ENCODE measurements at regions not wholly inside any gene's neighbourhood (a gene's known extent, or its start where the extent isn't known, plus 50 kb on each side); places are given as distances from the start of the nearest gene placed in this dataset.

DNA sequence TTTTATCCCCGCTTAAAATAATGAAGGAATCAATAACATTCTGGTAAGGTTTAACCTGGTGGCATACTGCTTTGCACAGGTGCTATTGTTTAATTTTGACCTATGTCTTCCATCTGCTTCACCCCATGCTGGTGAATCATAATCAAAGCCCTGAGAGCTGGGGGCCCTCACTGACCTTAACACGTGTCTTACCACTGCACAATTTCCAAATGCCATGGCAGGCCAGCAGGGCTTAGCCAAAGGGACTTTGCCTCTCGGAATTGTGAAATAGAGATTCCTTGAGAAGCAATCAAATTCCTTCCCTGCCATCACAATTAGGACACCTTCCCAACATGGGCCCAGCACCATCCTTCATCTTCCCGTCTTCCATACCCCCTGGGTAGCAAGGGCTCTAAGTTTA lies 242.6 kb upstream of the THBS1 start:
- no peak for DNase-seq (ENCODE audit: low read depth, low spot score)

DNA sequence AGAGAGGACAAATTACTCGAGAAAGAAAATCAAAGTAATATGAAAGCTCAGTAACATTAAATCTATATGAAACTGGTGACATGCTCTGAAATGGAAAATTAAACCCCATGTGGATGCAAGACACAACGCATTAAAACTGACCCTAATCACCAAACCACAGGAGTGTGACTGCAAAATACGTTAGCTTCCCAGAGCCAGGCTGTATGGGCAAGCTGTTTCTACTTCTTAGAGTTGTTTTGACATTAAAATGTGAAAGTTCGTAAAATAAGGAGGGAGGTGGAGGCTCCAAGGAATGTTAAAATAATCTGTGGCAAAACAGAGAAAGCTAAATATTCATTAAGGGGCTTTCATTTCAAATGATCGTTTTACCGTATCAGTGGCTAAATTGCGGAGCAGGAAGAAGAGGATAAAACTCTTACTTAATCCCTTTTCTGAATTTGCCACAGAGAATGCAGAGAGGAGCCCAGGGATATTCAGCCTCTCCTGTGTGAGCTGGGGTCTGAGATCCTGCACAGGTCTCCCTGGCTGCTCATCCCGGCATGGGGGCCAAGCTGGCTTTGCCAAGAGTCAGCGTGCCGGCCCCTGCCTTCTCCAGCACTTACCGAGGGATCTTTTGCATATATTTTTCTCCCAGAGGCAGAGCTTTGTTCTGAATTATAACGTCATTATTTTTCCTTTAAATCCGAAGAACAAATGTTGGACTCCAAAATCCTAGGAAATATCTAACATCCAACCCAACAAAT lies 239.8 kb upstream of the THBS1 start:
- no peak for DNase-seq (ENCODE audit: low read depth, low spot score)

DNA sequence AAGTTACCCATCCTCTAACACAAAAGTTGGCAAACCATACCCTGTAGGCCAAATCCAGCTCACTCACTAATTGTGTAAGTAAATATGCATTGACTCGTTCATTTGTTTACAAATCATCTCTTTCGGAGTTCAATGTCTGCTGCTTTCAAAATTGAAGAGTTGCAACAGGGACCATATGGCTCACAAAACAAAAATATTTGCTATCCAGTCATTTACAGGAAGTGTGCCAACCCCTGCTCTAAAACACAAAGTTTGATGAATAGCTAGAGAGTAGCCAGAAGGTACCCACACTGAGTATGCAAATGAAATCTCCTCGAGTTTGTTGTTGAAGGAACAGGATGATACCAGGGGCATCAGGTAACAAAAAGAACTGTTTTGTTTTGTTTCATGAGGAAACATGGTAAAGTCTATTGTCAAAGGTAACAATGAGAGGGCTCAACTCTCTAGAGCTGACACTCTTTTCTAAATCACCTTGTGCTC lies 236.2 kb upstream of the THBS1 start:
- DNase-seq (ENCODE audit: low read depth, low spot score): no peak

DNA sequence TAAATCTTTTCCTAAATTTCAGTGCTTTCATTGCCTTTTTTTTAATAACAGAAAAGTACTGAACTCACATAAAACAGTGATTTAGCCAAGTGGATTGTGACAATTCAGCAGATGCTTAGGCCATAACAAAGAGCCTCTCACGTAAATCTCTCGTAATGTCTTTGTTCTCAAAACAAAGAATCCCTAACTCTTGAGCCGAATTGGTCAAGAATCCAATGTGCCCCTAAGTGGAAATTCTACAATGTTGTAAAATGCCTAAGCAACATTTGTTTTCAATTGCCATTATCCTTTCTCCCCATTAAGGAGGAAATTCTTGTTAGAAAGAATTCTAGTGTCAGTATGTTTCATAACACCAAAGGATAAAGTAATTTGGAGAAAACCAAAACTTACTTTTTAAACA lies 235.7 kb upstream of the THBS1 start:
- no peak for DNase-seq (ENCODE audit: low read depth, low spot score)

DNA sequence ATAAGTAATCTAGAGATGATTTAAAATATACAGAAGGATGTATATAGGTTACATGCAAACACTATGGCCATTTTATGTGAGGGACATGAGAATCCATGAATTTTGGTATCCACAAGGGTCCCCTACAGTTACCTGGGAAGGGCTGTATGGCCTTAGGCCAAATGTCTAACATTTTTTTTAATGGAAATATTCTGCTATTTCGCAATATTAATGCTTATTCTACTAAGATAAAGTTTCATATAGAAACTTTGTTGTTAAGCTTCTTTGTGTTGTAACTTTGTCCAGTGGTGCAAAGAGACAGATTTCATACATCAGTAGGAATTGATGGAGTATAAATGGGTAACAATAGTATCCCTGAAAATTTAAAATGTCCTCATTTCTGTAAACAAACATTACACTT lies 233.4 kb upstream of the THBS1 start:
- DNase-seq (ENCODE audit: low read depth, low spot score): no peak

DNA sequence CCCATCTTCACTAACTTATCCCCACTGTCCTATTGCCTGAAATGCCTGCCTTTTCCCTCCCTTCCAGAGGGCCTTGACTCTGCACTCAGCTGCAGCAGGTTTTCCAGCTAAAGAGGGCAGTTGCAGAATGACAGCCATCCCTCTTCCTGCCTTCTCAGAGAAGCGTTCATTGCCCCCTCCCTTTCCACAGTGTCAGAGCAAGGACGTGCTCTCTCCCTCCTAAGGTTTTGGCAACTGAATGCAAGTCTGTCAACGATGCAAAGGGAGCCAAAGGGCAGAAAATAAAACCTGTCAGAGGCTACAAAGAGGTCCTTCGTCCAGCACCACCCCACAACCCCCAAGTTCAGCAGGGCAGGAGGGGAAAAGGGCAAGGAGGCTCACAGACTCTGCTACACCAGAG lies 230.1 kb upstream of the THBS1 start:
- DNase-seq (ENCODE audit: low read depth, low spot score): no peak

DNA sequence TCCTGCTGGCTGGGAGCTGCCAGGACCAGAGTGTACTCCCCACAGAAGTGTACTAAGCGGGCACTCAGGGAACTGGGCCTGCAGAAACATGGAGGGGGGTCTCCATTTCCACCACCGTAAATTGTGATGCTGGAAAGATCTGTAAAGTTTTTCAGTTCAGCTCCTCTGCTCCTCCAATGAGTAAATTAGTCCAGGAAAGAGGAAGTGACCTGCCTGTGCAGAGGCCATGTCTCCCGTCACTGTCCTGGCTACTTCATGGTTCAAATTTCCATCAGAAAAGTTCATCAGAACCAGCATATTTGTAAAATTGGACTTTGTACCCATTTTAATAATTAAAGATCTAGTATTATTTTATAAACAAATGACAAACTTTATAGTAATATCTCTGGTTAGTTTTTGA lies 226.7 kb upstream of the THBS1 start:
- DNase-seq (ENCODE audit: low read depth, low spot score): no peak

- no peak for DNase-seq (ENCODE audit: low read depth, low spot score)
Measured at GRCh38 chr15:39357480-39358268, 223.2 kb upstream of the THBS1 start.

DNA sequence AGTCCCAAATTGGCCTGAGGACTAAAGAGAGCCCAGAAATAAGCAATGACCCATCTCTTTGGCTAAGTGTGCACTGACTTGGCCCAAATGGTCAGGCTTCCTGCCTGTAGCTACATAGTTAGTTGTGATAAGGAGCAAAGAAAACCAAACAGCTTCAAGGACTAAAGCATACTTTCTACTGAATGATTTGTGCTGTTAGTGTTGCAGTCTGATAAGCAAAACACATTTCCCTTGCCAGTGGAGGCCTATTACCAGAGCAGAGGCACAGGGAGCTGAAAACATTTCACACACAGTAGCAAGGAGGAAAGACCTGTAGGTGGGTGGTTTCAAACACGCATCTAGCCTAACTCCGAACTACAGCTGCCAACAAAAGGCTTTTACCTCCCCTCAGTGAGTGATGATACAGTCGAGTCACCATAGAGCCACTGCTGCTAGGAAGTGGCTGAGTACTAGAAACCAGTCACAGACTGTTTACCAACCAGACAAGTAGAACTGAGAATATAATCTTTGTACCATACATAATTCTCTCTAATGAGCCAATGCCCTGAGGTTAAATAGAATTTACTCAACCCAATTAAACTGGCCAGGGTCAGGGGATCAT lies 222.3 kb upstream of the THBS1 start:
- no peak for DNase-seq (ENCODE audit: low read depth, low spot score)

DNA sequence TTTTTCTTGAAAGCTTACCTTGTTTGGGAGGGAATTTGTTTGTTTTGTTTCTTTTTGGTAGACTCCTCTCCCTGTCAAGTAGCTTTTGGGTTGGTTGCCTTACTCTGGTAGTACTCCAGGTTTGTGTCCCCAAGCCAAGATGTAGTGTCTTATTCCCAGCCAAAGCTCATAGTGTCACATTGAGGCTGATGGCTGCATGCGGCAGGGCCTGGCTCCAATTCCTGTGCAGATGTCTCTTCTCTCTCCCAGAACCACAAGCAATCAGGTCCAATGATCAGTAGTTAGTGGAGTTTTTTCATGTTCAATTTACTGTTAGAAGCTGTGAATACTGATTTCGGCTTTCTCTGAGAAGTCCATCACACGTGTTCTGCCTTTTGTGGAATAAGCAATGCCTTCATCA lies 221.1 kb upstream of the THBS1 start:
- no peak for DNase-seq (ENCODE audit: low read depth, low spot score)

- DNase-seq (ENCODE audit: low read depth, low spot score): no peak
Measured at GRCh38 chr15:39360452-39360851, 220.4 kb upstream of the THBS1 start.

- no peak for DNase-seq (ENCODE audit: low read depth, low spot score)
Measured at GRCh38 chr15:39361497-39361896, 219.4 kb upstream of the THBS1 start.

DNA sequence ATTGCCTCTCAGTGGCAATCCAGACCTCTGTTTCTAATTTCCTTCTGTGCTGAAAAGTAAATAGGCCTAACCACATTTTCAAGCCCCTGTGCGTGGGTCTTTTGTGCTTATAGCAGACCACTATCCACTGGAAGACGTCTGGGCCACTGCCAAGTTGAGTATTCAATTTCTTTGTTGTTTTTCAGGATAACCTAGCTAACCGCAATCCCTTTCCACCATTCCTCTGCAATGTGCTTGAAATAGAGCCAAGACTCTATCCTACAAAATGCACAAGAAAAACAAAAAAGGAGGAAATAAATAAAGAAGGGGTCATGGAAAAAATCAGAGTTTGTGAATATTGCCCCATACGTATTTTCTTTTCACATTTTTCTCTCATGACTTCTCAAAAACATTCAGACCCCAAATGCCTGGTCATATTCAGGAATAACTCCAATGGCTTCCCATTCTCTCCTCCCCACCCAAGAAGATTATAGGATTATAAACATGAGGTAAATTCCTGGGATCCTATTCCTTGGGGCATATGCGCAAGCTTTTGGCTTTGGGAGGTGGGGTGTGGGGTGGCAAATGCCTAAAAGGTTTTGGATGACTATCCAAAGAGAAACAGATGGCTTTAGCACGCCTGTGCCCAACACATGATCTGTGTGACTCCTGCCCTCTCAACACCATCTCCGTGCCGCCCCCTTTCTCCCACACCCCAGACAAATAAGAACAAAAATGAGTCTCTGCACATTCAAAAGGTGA lies 217.9 kb upstream of the THBS1 start:
- no peak for DNase-seq (ENCODE audit: low read depth, low spot score)

DNA sequence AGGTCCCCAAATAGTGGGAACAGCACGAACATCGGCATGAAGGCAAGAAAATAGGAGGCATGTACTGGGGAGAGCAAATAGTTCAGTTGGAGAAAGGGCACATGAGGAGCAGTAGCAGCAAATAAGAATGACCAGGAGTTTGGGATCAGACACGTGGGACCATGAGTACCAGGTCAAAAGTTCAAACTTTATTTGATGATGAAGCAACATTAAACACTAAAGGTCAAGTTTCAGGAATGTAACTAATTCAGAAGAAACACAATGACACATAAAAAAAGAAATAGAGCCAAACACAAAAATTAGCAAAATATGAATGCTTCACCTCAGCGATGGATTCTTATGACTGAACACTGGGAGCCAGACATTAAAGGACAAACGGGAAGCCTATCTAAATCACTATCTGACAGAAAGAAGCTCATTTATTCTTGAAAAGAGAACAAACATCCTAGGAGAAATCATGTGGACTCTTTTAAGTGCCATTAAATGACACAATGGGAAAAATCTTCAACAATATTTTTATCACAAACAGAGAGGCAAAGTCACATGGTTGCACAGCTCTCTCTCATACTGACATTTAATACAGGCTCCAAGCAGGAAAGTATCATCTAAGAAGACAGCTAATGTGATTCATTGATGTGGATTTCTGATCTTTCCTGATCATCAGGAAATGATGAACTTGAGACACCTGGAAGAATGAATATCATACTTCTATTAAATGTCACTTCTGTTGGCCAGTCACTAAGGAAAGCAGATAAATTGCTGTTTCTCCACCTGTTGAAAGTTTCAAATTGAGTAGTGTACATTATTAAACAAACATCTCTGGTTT lies 216.9 kb upstream of the THBS1 start:
- no peak for DNase-seq (ENCODE audit: low read depth, low spot score)

DNA sequence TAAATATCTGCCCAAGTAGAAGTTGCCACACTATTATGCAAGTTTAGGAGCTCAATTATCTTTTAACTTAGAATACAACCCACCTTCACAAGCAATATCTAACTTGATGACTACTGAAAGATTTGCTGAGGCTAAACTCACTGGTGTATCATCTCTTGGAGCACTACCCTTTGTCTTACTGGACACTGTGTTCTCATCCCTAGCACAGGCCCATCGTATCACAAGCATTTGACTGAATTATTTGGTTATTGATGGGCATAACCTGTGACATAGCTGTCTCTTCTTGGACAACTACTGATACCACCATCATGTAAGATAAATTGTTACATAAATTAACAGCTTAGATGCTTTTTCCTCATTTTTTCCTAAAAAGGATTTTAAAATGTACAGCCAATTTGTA lies 216.2 kb upstream of the THBS1 start:
- DNase-seq (ENCODE audit: low read depth, low spot score): no peak

DNA sequence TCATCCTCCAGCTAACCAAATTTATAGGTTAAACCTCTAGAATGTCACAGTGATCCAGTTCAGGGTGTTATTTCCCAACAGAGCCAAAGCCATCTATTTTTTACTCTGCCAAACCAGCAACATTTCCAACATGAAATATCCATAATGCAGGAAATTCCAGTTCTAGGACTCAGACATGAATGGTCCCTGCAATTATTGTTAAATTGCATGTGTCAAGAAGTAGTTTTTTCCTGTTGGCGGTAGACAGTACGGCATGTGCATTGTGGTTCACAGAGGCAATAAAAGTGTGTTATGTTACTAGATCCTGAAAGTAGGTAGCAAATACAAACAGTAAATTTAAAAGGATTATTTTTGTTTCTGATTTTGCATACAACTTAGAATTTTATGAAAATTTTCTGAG lies 215.7 kb upstream of the THBS1 start:
- no peak for DNase-seq (ENCODE audit: low read depth, low spot score)

DNA sequence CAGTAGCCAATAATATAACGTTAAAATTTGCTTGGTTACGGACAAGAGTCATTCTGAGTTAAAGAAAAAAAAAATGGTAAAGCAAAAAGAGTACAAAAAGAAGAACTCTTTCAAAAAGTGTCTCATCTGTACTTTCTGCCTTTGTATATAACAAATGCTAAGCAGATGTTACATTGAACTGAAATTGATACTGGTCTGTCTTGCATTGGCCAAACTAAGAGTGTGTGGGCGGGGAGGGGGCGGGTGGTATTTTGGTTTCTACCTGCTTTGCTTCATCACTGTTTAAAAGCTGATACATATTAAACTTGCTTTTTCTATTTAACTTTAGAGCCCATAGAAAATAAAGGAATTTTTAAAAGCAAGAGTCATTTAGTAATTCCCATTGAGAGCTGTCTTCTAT lies 215.0 kb upstream of the THBS1 start:
- no peak for DNase-seq (ENCODE audit: low read depth, low spot score)

DNA sequence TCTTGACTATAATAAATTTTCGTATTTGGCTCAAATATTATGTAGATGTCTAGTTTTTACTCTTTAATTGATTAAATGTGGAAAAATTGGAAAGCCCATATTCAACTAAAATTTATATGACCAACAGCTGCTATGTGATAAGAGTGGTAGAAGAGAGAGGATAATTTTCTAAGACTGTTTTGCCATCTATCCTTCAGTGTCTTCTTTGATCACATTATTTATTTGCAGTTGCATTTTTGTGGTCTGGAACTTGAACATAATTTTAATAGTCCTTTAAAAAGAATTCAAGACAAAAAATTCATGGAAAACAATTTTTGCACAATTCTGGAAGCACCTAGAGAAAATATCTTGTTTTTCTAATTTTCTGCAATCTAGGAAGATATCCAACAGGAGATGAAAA lies 213.3 kb upstream of the THBS1 start:
- DNase-seq (ENCODE audit: low read depth, low spot score): no peak

- no peak for DNase-seq (ENCODE audit: low read depth, low spot score)
Measured at GRCh38 chr15:39369768-39370167, 211.1 kb upstream of the THBS1 start.

DNA sequence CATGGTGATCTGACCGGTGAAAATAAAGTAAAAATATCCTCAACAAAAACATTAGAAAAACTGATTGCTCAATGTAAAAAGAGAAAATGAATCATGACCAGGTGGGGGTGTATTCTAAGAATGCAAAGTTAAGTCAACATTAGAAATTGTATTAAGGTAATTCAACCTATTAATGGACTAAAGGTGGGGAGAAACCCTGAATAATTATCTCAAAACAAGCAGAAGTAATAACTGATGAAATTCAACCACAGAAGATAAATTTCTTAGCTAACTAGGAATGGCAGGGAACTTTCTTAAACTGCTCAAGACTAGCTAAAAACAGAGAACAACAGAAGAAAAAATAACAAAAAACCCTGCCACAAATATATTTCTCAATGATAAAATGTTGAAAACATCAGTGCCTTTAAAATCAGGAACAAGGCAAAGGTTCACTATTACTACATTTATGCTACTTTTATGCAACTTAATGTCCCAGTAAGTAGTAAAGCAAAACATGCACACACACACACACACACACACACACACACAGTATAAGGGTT lies 204.4 kb upstream of the THBS1 start:
- DNase-seq (ENCODE audit: low read depth, low spot score): no peak

DNA sequence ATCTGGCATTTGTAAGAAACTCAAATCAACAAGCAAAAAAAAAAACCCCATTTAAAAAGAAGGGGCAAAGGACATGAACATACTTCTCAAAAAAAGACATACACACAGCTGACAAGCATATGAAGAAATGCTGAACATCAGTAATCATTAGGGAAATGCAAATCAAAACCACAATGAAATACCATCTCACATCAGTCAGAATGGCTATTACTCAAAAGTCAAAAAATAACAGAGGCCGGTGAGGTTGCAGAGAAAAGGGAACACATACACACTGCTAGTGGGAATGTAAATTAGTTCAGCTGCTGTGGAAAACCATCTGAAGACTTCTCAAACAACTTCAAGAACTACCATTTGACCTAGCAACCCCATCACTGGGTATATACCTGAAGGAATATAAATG lies 199.4 kb upstream of the THBS1 start:
- DNase-seq (ENCODE audit: low read depth, low spot score): no peak

All from iPS DF 19.7 (cell line).